GM18508 (cell line): ENCODE measurements at regions not wholly inside any gene's neighbourhood (a gene's known extent, or its start where the extent isn't known, plus 50 kb on each side); places are given as distances from the start of the nearest gene placed in this dataset.

ENCODE experiments used
- ATAC-seq: cut with Tn5 transposase; IDR thresholded peaks from one replicate; pipeline ENCODE4 v1.9.1; 2021; ENCODE audit warnings: moderate number of reproducible peaks; ENCODE audit not compliant: insufficient read depth, unreplicated experiment

GRCh38 chr2:128521482-128521881 lies 202.8 kb upstream of the HS6ST1 start:
- no peak for ATAC-seq

GRCh38 chr2:128522829-128523228 lies 204.2 kb upstream of the HS6ST1 start:
- no peak for ATAC-seq

- ATAC-seq = no peak
These were observed 204.8 kb upstream of the HS6ST1 start for GRCh38 chr2:128523457-128523856.

- ATAC-seq = no peak
These were observed 205.5 kb upstream of the HS6ST1 start for GRCh38 chr2:128524183-128524582.

DNA sequence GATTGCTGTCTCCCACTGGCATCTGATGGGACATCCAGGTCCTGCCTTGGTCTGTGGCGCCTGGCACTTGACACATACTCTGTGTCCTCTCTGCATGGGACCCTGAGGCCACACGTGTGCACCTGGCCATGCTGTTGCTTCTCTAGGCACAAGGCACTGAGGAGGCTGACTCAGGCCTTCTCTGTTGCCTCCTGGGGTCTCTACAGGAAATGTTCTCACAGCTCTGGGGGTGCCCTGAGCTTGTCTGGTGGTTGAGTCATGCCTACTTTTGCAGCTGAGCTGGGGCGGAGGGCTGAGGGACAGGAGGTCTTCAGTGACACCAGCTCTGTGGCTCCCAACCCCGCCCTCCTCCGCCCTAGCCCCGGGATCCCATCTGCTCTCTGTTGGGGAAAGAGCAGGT lies 207.0 kb upstream of the HS6ST1 start:
- ATAC-seq = no peak

DNA sequence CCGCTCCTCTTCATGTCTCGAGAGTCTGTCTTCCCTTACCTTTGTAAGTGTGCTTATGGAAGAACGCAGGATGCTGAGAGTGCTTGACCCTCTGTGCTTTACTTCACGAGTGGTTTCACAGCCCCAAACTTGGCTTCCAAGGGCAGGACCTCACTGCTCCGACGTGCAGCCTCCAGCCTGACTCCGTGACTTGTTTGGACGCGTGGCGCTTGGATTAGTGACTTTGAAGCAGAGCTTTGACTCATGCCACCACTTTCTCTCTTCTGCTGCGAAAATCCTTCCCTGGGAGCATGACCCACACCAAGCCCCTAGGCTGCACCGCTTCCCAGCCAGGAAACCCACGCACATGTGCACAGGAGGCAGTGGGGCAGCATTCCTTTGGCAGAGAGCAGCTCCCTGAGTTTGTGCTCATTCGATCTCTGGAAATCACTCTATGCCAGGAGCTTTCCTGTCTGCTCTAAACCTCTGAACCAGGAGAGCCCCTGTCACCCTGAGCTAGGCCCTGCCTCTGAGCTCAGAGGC lies 207.8 kb upstream of the HS6ST1 start:
- ATAC-seq = no peak

- ATAC-seq = no peak
These were observed 209.5 kb upstream of the HS6ST1 start for GRCh38 chr2:128528133-128528532.

- ATAC-seq = no peak
These were observed 211.4 kb upstream of the HS6ST1 start for GRCh38 chr2:128530025-128530573.

- ATAC-seq = no peak
These were observed 213.2 kb upstream of the HS6ST1 start for GRCh38 chr2:128531856-128532255.

DNA sequence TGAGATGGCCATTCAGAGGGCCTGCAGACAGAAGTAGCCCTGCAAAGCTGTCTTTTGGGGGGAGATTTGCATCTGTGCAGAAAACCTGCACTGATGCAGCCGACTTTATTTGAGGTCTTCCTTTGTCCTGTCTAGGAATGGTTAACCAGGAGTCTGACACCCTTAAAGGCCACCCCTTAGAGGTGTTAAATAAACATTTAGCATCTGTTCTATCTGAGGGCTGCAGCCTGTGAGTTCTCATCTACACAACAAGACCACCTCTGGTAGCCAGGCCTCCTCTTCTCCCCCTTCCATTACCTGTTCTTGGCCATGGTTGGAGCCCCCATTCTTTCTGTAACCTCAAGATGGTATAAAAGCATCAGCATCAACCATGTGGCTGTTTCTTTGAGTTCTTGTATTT lies 214.4 kb upstream of the HS6ST1 start:
- ATAC-seq = no peak

DNA sequence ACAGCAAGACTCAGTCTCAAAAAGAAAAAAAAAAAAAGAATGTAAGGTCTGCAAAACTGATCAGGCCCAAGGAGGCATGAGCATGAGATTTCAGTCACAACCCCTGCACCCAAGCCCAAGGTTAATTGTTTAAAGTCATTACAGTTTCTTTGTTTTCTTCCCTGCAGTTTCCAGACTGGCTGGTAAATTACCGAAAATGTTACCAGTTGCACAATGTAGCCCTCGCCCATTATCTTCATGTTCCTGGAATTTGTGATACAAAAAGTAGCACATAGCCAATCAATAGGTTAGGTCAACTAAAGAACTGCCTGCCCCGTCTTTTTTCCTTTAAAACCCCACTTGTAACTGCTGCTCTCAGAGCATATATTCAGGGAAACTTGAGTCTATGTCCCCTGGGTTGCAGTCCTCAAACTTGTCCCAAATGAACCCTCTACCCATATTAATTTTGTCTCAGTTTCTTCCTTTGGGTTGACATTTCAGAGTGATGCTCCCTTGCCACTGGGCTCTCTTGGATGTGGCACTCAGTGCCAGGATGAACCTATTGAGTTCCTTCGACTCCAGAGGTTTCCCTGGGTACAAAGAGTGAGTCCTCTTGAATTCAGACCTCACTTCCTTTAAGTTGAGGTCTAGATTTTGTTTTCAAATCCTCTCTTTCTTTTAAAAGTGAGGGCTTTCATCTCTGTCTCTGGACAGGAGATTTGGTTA lies 216.2 kb upstream of the HS6ST1 start:
- ATAC-seq = no peak

DNA sequence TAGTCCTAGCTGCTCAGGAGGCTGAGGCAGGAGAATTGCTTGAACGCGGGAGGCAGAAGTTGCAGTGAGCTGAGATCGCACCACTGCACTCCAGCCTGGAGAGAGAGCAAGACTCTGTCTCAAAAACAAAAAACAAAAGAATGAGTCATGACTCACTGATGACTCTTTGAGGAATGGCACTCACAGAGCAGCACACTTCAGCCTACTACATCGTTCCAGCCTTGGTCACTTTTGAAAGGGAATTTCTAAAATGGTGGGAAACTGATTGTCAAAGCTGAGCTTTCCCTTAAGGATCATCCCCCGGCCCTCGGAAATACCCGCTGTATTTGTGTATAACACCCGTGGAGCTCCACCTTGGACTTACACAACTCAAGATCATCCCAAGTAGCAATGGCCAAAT lies 217.3 kb upstream of the HS6ST1 start:
- no peak for ATAC-seq

DNA sequence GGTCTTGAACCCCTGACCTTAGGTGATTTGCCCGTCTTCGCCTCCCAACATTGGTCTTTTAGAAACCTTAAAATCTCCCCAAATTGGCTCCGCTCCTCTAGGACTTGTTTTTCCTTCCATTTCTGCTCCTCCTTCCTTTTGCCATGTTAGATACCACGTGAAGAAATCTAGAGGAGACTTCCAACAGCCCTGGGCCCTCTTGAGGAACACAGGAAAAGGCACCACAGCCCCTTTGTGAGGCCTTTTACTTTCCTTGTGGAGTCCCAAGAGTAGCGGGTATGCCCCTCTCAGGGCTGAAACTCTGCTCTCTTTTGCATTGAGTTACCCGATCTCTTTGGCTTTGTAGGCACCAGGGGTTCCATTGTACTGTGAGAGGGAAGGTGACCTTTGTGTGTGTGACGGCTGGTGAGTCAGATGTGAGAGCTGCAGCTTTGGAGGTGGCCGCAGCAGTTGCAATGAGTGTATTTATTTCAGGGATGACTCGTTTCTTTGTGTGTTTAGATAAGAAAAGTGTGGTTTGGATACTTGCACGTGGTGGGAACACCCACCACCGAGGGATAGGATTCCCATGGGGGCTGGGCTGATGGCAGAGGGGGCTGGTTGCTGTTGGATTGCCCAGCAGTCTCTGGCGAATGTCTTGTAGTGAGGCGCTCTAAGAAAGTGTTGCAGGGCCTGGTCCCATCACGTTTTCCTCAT lies 218.4 kb upstream of the HS6ST1 start:
- no peak for ATAC-seq

GRCh38 chr2:128537646-128538045 lies 219.0 kb upstream of the HS6ST1 start:
- no peak for ATAC-seq

- no peak for ATAC-seq
These were observed 219.7 kb upstream of the HS6ST1 start for GRCh38 chr2:128538396-128538795.

GRCh38 chr2:128540670-128541069 lies 222.0 kb upstream of the HS6ST1 start:
- ATAC-seq = no peak

DNA sequence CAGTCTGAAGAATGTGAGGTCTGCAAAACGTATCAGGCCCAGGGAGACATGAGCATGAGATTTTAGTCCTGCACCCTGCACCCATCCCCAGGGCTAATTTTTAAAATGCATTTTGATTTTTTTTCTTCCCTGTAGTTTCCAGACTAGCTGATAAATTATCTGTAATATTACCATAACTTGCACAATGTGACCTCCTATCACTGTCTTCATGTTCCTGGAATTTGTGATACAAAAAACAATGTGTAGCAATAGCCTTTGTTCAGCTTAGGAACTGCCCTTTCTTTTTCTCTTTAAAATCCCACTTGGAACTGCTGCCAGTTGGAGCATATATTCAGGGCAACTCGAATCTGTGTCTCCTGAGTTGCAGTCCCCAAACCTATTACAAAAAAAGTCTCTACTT lies 222.8 kb upstream of the HS6ST1 start:
- ATAC-seq = no peak

DNA sequence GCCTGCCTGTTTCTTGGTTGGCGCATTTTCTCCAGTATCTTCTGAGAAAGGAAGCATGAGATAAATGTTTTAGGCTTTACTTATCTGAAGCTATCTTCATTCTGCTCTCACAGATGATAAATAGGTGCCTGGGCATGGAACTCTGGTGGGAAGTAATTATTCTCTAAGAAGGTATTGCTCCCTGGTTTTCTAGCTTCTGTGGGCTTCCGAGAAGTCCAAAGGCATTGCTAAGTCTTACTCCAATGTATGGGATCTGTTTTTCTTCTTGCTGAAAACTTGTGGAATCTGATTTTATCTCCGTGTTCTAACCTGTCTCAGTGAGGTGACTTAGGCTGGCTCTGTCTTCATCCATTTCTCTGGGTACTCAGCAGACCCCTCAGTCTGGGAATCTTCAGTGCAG lies 224.4 kb upstream of the HS6ST1 start:
- no peak for ATAC-seq

DNA sequence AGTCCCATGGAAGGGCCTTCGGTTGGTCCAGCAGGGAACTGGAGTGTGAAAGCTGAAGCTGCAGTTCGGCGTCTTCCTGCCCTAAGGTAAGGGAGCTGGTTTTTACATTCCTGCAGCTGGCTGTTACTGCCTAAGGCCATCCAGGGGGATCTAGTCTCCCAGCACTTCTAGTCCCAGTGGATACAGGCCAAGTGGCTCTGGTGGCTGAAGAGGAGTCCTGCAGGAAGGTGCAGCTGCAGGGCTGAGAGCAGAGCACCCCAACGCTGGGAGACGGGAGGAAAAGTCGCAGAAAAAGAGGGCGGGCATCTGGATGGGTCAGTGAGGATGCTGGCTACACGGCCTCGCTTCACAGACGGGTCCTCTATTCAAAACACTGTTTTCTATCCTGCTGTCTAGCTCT lies 225.0 kb upstream of the HS6ST1 start:
- no peak for ATAC-seq

DNA sequence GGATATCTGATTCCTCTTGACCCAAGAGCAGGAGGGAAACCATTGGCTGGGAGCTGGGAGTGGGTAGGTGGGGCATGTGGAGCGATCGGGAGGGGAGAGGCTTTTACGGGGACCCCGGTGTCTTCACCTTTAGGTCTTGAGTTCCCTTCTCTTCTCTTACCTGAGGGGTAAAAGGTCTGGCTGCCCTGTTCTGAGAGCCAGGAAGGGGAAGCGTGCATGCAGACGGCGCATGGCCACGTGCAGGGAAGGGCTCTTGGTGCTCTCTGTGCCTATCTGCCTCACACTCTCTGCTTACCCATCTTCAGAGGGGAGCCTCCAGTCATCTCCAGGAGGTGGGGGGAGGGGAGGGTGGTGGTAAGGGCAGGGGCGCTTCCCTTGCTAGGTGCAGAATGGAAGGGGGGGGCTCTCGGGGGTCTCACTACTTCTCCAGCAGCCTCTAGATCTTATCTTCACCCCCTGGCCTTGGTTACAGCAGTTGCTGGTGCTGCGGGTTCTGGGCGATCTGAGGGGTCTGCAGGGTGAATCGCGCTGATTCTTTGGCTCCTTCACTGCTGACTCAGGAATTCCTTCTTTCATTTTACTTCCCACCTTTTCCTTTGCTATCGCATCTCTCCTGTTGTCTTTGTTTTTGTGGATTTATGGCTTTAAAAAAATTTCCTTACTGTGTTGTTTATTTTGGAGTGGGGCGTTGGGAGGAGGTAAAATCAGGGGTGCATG lies 225.8 kb upstream of the HS6ST1 start:
- no peak for ATAC-seq

DNA sequence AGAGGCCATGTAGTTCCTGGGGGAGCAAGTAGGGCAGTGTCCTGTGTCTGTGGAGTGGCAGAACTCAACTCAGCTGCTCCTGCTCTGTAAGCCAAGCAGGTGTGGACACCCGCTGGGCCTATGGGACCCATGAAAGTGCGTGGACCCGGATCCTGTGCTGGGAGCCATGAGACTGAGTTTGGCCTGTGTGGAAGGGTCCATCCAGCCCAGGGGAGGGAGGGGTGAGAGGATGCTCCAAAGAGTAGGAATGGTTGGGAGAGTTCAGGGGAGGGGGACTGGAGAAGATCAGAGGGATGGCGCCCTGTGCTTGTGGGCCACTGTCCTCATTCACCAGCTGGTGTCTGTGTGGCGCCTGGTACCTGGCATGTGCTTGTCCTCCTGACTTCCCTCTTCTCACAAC lies 226.4 kb upstream of the HS6ST1 start:
- no peak for ATAC-seq
